GM23338 (cell line): ENCODE measurements at regions not wholly inside any gene's neighbourhood (a gene's known extent, or its start where the extent isn't known, plus 50 kb on each side); places are given as distances from the start of the nearest gene placed in this dataset.

ENCODE experiments used
- ATAC-seq: fragments of 200-7000 bp; cut with Tn5 transposase; 3 replicates; pipeline ENCODE4 v1.9.1; 2020
- DNase-seq: peaks from one replicate; pipeline ENCODE4 v3.0.0-alpha.2; 2015; ENCODE audit warnings: low spot score
- H2AFZ ChIP-seq: fragments of 200-600 bp; sonication (generic); 2 replicates; pipeline ENCODE4 v1.8.0; 2016; ENCODE audit warnings: antibody characterized with exemption, mild to moderate bottlenecking, moderate library complexity
- H3F3A ChIP-seq: fragments of 200-600 bp; sonication (generic); replicated peaks from 2 replicates; pipeline ENCODE4 v1.8.0; 2017; ENCODE audit warnings: antibody characterized with exemption, mixed run types, low read depth
- H3K27ac ChIP-seq: fragments of 200-600 bp; sonication (generic); 2 replicates; pipeline ENCODE4 v1.6.1; 2016; ENCODE audit warnings: low read depth
- H3K27me3 ChIP-seq: fragments of 200-600 bp; sonication (generic); 2 replicates; pipeline ENCODE4 v1.8.0; 2016; ENCODE audit warnings: mild to moderate bottlenecking, mixed run types, moderate library complexity; ENCODE audit not compliant: insufficient read depth
- H3K36me3 ChIP-seq: fragments of 200-600 bp; sonication (generic); 2 replicates; pipeline ENCODE4 v1.8.0; 2016; ENCODE audit warnings: mild to moderate bottlenecking; ENCODE audit not compliant: insufficient read depth
- H3K4me1 ChIP-seq: fragments of 200-600 bp; sonication (generic); 2 replicates; pipeline ENCODE4 v1.8.0; 2016; ENCODE audit warnings: mild to moderate bottlenecking, moderate library complexity; ENCODE audit not compliant: insufficient read depth
- H3K4me2 ChIP-seq: fragments of 200-600 bp; sonication (generic); 2 replicates; pipeline ENCODE4 v1.7.1; 2017; ENCODE audit warnings: mixed run types
- H3K4me3 ChIP-seq: fragments of 200-600 bp; sonication (generic); 2 replicates; pipeline ENCODE4 v1.6.1; 2016; ENCODE audit warnings: mixed run types
- H3K79me2 ChIP-seq: fragments of 200-600 bp; sonication (generic); replicated peaks from 2 replicates; pipeline ENCODE4 v1.8.0; 2017; ENCODE audit warnings: mild to moderate bottlenecking; ENCODE audit not compliant: insufficient read depth
- H3K9me2 ChIP-seq: fragments of 200-600 bp; sonication (generic); 2 replicates; pipeline ENCODE4 v1.8.0; 2017; ENCODE audit not compliant: insufficient read depth
- H4K20me1 ChIP-seq: fragments of 200-600 bp; sonication (generic); replicated peaks from 2 replicates; pipeline ENCODE4 v1.8.0; 2017; ENCODE audit warnings: mild to moderate bottlenecking; ENCODE audit not compliant: insufficient read depth
- H3K27ac Mint-ChIP-seq: 2 replicates; pipeline ENCODE4 v1.8.0; 2020; ENCODE audit warnings: inconsistent platforms, mild to moderate bottlenecking, moderate library complexity, mixed read lengths
- H3K27me3 Mint-ChIP-seq: 3 replicates; pipeline ENCODE4 v1.8.0; 2022; ENCODE audit warnings: low read depth, mild to moderate bottlenecking, moderate library complexity, mixed read lengths, inconsistent platforms; ENCODE audit not compliant: insufficient read depth, poor library complexity
- H3K36me3 Mint-ChIP-seq: 3 replicates; pipeline ENCODE4 v1.8.0; 2021; ENCODE audit warnings: low read depth, mild to moderate bottlenecking, inconsistent platforms, moderate library complexity, mixed read lengths
- H3K4me1 Mint-ChIP-seq: 3 replicates; pipeline ENCODE4 v1.8.0; 2020; ENCODE audit warnings: mild to moderate bottlenecking, inconsistent platforms, mixed read lengths
- H3K4me3 Mint-ChIP-seq: 3 replicates; pipeline ENCODE4 v1.8.0; 2021; ENCODE audit warnings: moderate library complexity, mild to moderate bottlenecking, inconsistent platforms, mixed read lengths
- H3K9me3 Mint-ChIP-seq: 3 replicates; pipeline ENCODE4 v1.8.0; 2020; ENCODE audit warnings: moderate library complexity, mild to moderate bottlenecking, inconsistent platforms, mixed read lengths
- CREB1 ChIP-seq: fragments of 250-450 bp; sonication (Bioruptor Pico); IDR thresholded peaks from 2 replicates; pipeline ENCODE4 v1.5.0; 2020; ENCODE audit warnings: low read depth, mild to moderate bottlenecking, moderate library complexity
- EZH2 ChIP-seq: fragments of 200-600 bp; sonication (generic); IDR thresholded peaks from one replicate; pipeline ENCODE4 v1.8.0; 2017; ENCODE audit warnings: antibody characterized with exemption, mild to moderate bottlenecking, low read depth; ENCODE audit not compliant: unreplicated experiment
- EZH2phosphoT487 ChIP-seq: fragments of 200-600 bp; sonication (generic); IDR thresholded peaks from one replicate; pipeline ENCODE4 v1.8.1; 2018; ENCODE audit warnings: antibody characterized with exemption; ENCODE audit not compliant: unreplicated experiment
- JUNB ChIP-seq: IDR thresholded peaks from one replicate; pipeline ENCODE4 v1.6.1; 2016; ENCODE audit warnings: antibody characterized with exemption; ENCODE audit not compliant: unreplicated experiment
- POLR2AphosphoS5 ChIP-seq: IDR thresholded peaks from 2 replicates; pipeline ENCODE4 v1.6.1; 2016; ENCODE audit warnings: antibody characterized with exemption, low read depth
- STAT1 ChIP-seq: IDR thresholded peaks from one replicate; pipeline ENCODE4 v1.6.1; 2016; ENCODE audit warnings: antibody characterized with exemption; ENCODE audit not compliant: unreplicated experiment
- TF ChIP-seq, protein P1 (sequence below), 2 experiments: fragments of 200-600 bp in 1 of 2; sonication (generic) in 1 of 2; conservative IDR thresholded peaks; 2 replicates each; pipeline versions ENCODE4 v1.5.1 to v1.6.1; 2016 to 2017; ENCODE audit warnings: antibody characterized with exemption in 2 of 2, low read depth in 2 of 2, mild to moderate bottlenecking in 2 of 2, moderate library complexity in 1 of 2

DNA sequence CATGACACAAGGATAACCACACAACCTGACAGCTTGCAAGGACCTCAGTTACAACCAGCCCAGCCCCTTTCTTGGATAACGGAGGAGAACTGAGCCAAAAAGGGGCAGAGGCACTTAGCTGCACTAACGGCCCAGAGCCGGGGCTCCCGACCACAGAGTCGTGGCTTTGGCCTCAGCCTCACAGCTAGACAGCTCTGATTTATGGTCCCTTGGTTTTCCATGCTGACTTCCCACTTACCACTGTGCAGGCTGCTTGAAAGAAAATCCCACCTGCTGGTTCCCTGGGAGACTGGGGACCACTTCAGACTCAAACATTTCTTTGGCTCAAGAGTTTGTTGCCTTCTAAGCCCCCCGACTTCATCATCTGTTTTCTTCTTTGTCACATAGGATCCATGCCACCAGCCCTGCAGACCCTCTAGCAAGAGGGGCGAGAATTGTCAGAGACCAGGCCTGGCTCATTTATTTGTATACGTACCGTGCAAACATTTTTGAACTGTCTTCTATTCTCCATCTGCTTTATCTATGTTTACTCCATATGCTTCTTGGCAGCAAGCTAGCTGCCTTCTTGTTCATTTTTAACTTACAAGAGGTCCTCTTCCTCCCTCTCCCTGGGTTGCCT is 352.6 kb upstream of the MYT1L start:
- H3K27ac Mint-ChIP-seq = no peak overlapping the region
- H3K27ac ChIP-seq = no peak overlapping the region
- H3K36me3 ChIP-seq = no peaks in the 10 kb centered on the region
- no peaks in the 10 kb centered on the region for H3K9me2 ChIP-seq
- no peaks in the 10 kb centered on the region; the same call in 2 of the 3 replicates for H3K9me3 Mint-ChIP-seq
- H3K79me2 ChIP-seq = no peaks in the 10 kb centered on the region
- H3K4me1 Mint-ChIP-seq = peaks cover 31% of the 10 kb centered on the region
- TF ChIP-seq, protein P1, sequence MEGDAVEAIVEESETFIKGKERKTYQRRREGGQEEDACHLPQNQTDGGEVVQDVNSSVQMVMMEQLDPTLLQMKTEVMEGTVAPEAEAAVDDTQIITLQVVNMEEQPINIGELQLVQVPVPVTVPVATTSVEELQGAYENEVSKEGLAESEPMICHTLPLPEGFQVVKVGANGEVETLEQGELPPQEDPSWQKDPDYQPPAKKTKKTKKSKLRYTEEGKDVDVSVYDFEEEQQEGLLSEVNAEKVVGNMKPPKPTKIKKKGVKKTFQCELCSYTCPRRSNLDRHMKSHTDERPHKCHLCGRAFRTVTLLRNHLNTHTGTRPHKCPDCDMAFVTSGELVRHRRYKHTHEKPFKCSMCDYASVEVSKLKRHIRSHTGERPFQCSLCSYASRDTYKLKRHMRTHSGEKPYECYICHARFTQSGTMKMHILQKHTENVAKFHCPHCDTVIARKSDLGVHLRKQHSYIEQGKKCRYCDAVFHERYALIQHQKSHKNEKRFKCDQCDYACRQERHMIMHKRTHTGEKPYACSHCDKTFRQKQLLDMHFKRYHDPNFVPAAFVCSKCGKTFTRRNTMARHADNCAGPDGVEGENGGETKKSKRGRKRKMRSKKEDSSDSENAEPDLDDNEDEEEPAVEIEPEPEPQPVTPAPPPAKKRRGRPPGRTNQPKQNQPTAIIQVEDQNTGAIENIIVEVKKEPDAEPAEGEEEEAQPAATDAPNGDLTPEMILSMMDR (conservative IDR thresholded peaks at IDR 0.05; ENCODE audit: low read depth in 2 of 2) = no peak
- no peak for TF ChIP-seq JUNB
- TF ChIP-seq EZH2 = no peak
- no peak for TF ChIP-seq CREB1 (CRISPR knock-in tag)
- TF ChIP-seq STAT1 = no peak
- no peak for TF ChIP-seq POLR2AphosphoS5
- no peaks in the 10 kb centered on the region for H3K27me3 ChIP-seq
- no peaks in the 10 kb centered on the region for H4K20me1 ChIP-seq
- peaks cover 5% of the 10 kb centered on the region for H3K27me3 Mint-ChIP-seq
- no peak overlapping the region for H3K4me3 Mint-ChIP-seq
- H3K4me1 ChIP-seq = peaks cover 11% of the 10 kb centered on the region
- H3K4me2 ChIP-seq = no peak overlapping the region
- DNase-seq (no peak), ATAC-seq (no peak)
- H3K4me3 ChIP-seq = no peak overlapping the region
- no peaks in the 10 kb centered on the region for H3K36me3 Mint-ChIP-seq
- no peaks in the 10 kb centered on the region for H3F3A ChIP-seq
- no peak overlapping the region for H2AFZ ChIP-seq

DNA sequence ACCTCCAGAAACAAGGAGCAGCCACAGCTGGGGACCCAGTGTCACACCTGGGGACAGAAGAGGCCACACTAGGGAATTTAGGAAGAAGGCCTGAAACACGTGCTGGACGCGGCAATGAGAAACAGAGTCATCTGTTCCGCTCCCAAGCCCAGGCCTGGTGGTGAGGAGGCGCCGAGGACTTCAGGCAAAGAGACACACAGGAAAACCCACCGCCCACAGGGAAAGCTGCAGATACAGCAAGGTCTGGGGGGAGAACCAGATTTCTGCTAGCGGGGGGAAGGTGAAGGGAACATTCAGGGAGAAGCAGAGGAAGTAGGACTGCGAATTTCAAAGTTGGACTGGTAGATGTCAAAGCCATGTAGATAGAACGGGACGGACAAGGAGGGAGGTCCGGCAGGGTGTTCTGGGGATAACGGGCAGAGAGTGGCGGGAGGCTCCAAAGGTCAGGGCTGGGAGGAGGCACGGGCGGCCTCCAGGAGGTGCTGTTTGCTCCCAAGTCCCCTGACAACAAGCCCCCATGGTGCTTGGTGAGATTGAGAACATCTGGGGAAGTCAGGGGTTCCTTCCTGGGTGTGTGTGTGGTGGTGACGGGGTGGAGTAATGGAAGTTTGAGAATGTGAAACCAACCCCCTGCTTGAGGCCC is 351.7 kb upstream of the MYT1L start:
- TF ChIP-seq, protein P1 (conservative IDR thresholded peaks at IDR 0.05; ENCODE audit: low read depth in 2 of 2) = peak; percentile 20 to 42; a peak in 3 of 4 replicates
- no peak for TF ChIP-seq EZH2phosphoT487
- Mint-ChIP-seq H3K27me3 (peaks cover 5% of the 10 kb centered on the region), H3K36me3 (no peaks in the 10 kb centered on the region), H3K4me3 (no peak overlapping the region), H3K9me3 (no peaks in the 10 kb centered on the region; the same call in 2 of the 3 replicates), H3K4me1 (peaks cover 31% of the 10 kb centered on the region), H3K27ac (no peak overlapping the region)
- H2AFZ ChIP-seq = no peak overlapping the region
- H3K27ac ChIP-seq = no peak overlapping the region
- H3F3A ChIP-seq = no peaks in the 10 kb centered on the region
- no peaks in the 10 kb centered on the region for H4K20me1 ChIP-seq
- H3K4me2 ChIP-seq = no peak overlapping the region
- no peak for DNase-seq
- H3K36me3 ChIP-seq = no peaks in the 10 kb centered on the region
- no peak overlapping the region for H3K4me3 ChIP-seq
- H3K79me2 ChIP-seq = no peaks in the 10 kb centered on the region
- ATAC-seq = peak; percentile 25; the same call in 1 of the 3 replicates
- no peaks in the 10 kb centered on the region for H3K9me2 ChIP-seq
- no peaks in the 10 kb centered on the region for H3K27me3 ChIP-seq
- H3K4me1 ChIP-seq = peaks cover 11% of the 10 kb centered on the region
